SJSA1 (cell line): ENCODE measurements at regions not wholly inside any gene's neighbourhood (a gene's known extent, or its start where the extent isn't known, plus 50 kb on each side); places are given as distances from the start of the nearest gene placed in this dataset.

Experiments
- DNase-seq, 2 experiments: peaks; one replicate each; pipeline ENCODE4 v3.0.0-alpha.2; 2015 to 2020; ENCODE audit warnings: low spot score in 2 of 2, low read depth in 1 of 2
- H3K27ac ChIP-seq: fragments of 250-450 bp; sonication (Bioruptor Pico); 2 replicates; pipeline ENCODE4 v1.5.1; 2020; ENCODE audit warnings: mild to moderate bottlenecking, moderate library complexity
- H3K27me3 ChIP-seq: fragments of 250-450 bp; sonication (Bioruptor Pico); replicated peaks from 2 replicates; pipeline ENCODE4 v1.5.1; 2020; ENCODE audit warnings: mild to moderate bottlenecking, moderate library complexity
- H3K36me3 ChIP-seq: fragments of 250-450 bp; sonication (Bioruptor Pico); 2 replicates; pipeline ENCODE4 v1.5.1; 2020; ENCODE audit warnings: mild to moderate bottlenecking
- H3K4me1 ChIP-seq: fragments of 250-450 bp; sonication (Bioruptor Pico); replicated peaks from 2 replicates; pipeline ENCODE4 v1.6.1; 2021; ENCODE audit warnings: mild to moderate bottlenecking
- H3K4me3 ChIP-seq: fragments of 250-450 bp; sonication (Bioruptor Pico); 2 replicates; pipeline ENCODE4 v1.5.1; 2020; ENCODE audit warnings: mild to moderate bottlenecking
- H3K9me3 ChIP-seq: fragments of 250-450 bp; sonication (Bioruptor Pico); replicated peaks from 2 replicates; pipeline ENCODE4 v1.5.1; 2020; ENCODE audit warnings: mild to moderate bottlenecking

GRCh38 chr2:145064511-145064910 is 544.6 kb upstream of the ZEB2 start:
- no peak for DNase-seq
- Histone ChIP-seq H3K36me3 (no peaks in the 10 kb centered on the region), H3K27me3 (no peaks in the 10 kb centered on the region), H3K9me3 (no peaks in the 10 kb centered on the region), H3K4me3 (no peak overlapping the region), H3K4me1 (no peaks in the 10 kb centered on the region), H3K27ac (no peak overlapping the region)

GRCh38 chr2:145060876-145061275 is 541.0 kb upstream of the ZEB2 start:
- no peaks in the 10 kb centered on the region for H3K36me3 ChIP-seq
- H3K9me3 ChIP-seq = no peaks in the 10 kb centered on the region
- no peak for DNase-seq
- no peaks in the 10 kb centered on the region for H3K27me3 ChIP-seq
- no peak overlapping the region for H3K4me3 ChIP-seq
- no peak overlapping the region for H3K27ac ChIP-seq
- H3K4me1 ChIP-seq = no peaks in the 10 kb centered on the region

DNA sequence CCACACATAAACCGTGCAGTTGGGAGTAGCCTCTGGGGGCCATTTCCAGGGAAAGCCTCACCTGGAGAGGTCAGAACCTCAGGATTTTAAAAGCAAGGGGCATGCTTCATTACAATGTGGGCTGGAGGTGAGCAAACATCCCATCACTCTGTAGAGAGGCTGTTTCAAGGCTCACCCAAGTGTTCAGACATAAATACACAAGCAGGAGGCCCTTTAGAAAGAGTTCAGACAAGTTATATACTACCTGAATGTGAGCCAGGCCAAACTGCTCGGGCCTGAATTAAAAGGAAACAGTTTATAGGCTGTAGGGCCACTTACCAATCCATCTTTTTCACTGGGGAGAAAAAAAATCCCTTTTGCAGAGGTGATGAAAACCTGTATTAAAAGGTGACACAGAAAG is 540.0 kb upstream of the ZEB2 start:
- H3K27ac ChIP-seq = no peak overlapping the region
- no peaks in the 10 kb centered on the region for H3K27me3 ChIP-seq
- DNase-seq = no peak
- no peaks in the 10 kb centered on the region for H3K9me3 ChIP-seq
- no peak overlapping the region for H3K4me3 ChIP-seq
- no peaks in the 10 kb centered on the region for H3K36me3 ChIP-seq
- H3K4me1 ChIP-seq = no peaks in the 10 kb centered on the region

DNA sequence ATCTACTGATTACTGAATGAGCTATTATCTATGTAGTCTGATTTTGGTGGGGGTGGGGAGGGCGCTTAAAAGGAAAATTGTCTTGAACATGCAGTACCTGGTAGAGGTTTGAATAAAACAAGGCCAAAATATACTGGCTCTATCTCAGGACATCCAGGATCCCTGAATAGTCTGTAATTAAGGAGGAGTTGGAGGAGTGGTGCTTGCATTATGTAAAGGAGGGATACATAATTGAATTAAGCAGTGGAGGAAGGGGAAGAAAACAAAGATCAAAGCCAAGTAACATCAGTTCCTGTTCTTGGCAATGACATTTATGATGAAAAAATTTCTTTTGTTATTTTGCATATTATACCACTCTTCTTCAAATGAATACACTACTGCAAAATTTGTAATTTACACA is 539.4 kb upstream of the ZEB2 start:
- Histone ChIP-seq H3K36me3 (no peaks in the 10 kb centered on the region), H3K4me3 (no peak overlapping the region), H3K27ac (no peak overlapping the region), H3K9me3 (no peaks in the 10 kb centered on the region), H3K4me1 (no peaks in the 10 kb centered on the region), H3K27me3 (no peaks in the 10 kb centered on the region)
- no peak for DNase-seq

DNA sequence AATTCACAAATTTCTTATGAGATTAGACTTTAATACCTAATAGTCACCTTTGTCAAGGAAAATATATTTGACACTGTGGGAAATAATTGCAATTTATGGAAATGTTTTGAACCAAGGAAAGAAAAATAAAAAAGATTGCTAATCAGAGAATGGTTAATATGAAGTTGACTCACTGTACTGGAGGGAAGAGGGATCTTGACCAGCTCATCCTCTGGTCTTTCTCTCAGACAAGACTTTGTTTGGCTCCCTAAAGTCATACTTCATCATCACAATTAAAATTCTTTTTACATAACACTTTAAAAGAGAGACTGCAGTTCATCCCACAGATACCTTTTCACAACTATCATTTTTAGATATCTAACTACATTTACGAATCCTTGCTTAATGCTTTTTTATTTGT is 538.5 kb upstream of the ZEB2 start:
- Histone ChIP-seq H3K27me3 (no peaks in the 10 kb centered on the region), H3K4me3 (no peak overlapping the region), H3K9me3 (no peaks in the 10 kb centered on the region), H3K4me1 (no peaks in the 10 kb centered on the region), H3K36me3 (no peaks in the 10 kb centered on the region), H3K27ac (no peak overlapping the region)
- no peak for DNase-seq

- H3K9me3 ChIP-seq = no peaks in the 10 kb centered on the region
- no peaks in the 10 kb centered on the region for H3K4me1 ChIP-seq
- H3K4me3 ChIP-seq = no peak overlapping the region
- DNase-seq = no peak
- H3K27me3 ChIP-seq = no peaks in the 10 kb centered on the region
- no peaks in the 10 kb centered on the region for H3K36me3 ChIP-seq
- H3K27ac ChIP-seq = no peak overlapping the region
Observed at GRCh38 chr2:145055651-145056050, 535.7 kb upstream of the ZEB2 start.

DNA sequence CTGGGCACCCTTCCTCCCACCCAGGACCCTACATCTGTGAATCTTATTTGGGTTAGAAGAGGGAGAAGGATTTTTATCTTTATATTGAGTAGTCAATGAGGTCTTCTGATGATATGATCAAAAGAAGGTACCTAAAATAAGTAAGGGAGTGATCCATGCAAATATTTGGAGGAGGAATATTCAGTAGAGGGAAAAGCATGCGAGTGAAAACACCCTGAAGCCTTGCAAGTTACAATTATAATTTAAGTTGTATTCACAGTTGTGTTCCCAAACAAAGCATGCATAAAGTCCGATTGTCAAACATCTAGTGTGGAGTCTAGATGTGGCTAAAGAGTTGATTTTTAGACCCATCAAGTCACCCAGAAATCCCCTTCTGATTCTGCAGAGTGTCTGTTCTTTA is 530.2 kb upstream of the ZEB2 start:
- Histone ChIP-seq H3K9me3 (no peaks in the 10 kb centered on the region), H3K27ac (no peak overlapping the region), H3K36me3 (no peaks in the 10 kb centered on the region), H3K4me1 (no peaks in the 10 kb centered on the region), H3K4me3 (no peak overlapping the region), H3K27me3 (no peaks in the 10 kb centered on the region)
- DNase-seq = no peak

GRCh38 chr2:145049475-145049874 is 529.6 kb upstream of the ZEB2 start:
- no peak for DNase-seq
- H3K27ac ChIP-seq = no peak overlapping the region

GRCh38 chr2:145047554-145047953 is 527.6 kb upstream of the ZEB2 start:
- Histone ChIP-seq H3K36me3 (no peaks in the 10 kb centered on the region), H3K9me3 (no peaks in the 10 kb centered on the region), H3K4me1 (no peaks in the 10 kb centered on the region), H3K27me3 (no peaks in the 10 kb centered on the region), H3K27ac (no peak overlapping the region), H3K4me3 (no peak overlapping the region)
- no peak for DNase-seq

More at GRCh38 chr2:145049475-145049874, 529.6 kb upstream of the ZEB2 start:
- no peaks in the 10 kb centered on the region for H3K27me3 ChIP-seq
- no peaks in the 10 kb centered on the region for H3K4me1 ChIP-seq
- no peaks in the 10 kb centered on the region for H3K9me3 ChIP-seq
- no peak overlapping the region for H3K4me3 ChIP-seq
- H3K36me3 ChIP-seq = no peaks in the 10 kb centered on the region

DNA sequence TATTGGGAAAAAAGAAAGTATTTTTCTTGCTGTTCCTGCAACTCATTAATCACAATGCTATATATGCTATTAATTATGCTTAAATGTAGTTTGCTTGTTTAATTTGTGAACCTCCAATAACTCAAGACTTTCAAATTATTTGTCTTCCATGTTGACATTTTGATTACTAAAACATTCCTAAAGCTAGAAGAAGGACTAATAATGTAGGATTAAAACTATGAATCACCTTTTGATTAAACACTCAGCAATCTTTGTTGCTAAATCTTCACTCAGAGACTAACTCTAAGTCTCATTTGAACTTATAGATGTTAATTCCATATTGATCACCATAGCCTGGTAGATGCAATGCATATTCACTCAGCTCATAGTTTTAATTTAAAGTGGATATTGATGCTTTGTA is 524.6 kb upstream of the ZEB2 start:
- Histone ChIP-seq H3K27ac (no peak overlapping the region), H3K4me1 (no peaks in the 10 kb centered on the region)

GRCh38 chr2:145043399-145043834 is 523.5 kb upstream of the ZEB2 start:
- Histone ChIP-seq H3K36me3 (no peaks in the 10 kb centered on the region), H3K9me3 (no peaks in the 10 kb centered on the region), H3K27me3 (no peaks in the 10 kb centered on the region), H3K4me3 (no peak overlapping the region), H3K4me1 (no peaks in the 10 kb centered on the region), H3K27ac (no peak overlapping the region)
- DNase-seq = no peak

More for the DNA sequence above, 524.6 kb upstream of the ZEB2 start:
- Histone ChIP-seq H3K4me3 (no peak overlapping the region), H3K27me3 (no peaks in the 10 kb centered on the region), H3K9me3 (no peaks in the 10 kb centered on the region), H3K36me3 (no peaks in the 10 kb centered on the region)
- no peak for DNase-seq

GRCh38 chr2:145041706-145042105 is 521.8 kb upstream of the ZEB2 start:
- no peak overlapping the region for H3K4me3 ChIP-seq
- H3K9me3 ChIP-seq = no peaks in the 10 kb centered on the region
- DNase-seq = no peak
- no peaks in the 10 kb centered on the region for H3K4me1 ChIP-seq
- no peaks in the 10 kb centered on the region for H3K36me3 ChIP-seq
- no peaks in the 10 kb centered on the region for H3K27me3 ChIP-seq
- H3K27ac ChIP-seq = no peak overlapping the region

DNA sequence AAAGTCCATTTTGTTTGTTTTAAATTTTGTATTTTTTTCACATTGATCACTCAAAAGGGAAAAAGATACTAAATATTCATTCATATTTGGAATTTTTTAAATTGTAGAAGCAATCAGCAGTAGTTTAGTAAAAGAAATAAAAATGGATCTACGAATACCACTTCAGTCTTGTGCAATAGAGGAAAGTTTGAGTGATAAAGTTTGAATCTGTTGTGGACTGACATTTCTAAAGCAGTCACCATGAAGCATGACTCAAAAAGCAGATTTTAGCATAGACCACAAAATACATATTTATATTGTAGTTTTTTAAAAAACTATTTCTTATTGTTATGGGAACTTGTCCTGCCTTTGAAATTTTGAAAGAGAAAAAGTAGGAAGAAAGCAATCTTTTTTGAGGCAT is 520.5 kb upstream of the ZEB2 start:
- Histone ChIP-seq H3K4me1 (no peaks in the 10 kb centered on the region), H3K4me3 (no peak overlapping the region), H3K27me3 (no peaks in the 10 kb centered on the region), H3K36me3 (no peaks in the 10 kb centered on the region), H3K27ac (no peak overlapping the region), H3K9me3 (no peaks in the 10 kb centered on the region)
- no peak for DNase-seq

- no peaks in the 10 kb centered on the region for H3K27me3 ChIP-seq
- no peaks in the 10 kb centered on the region for H3K36me3 ChIP-seq
- no peak for DNase-seq
- H3K4me3 ChIP-seq = no peak overlapping the region
- no peaks in the 10 kb centered on the region for H3K9me3 ChIP-seq
- H3K27ac ChIP-seq = no peak overlapping the region
- no peaks in the 10 kb centered on the region for H3K4me1 ChIP-seq
Observed at GRCh38 chr2:145038041-145038525, 518.2 kb upstream of the ZEB2 start.

GRCh38 chr2:145036421-145037011 is 516.6 kb upstream of the ZEB2 start:
- H3K9me3 ChIP-seq = no peaks in the 10 kb centered on the region
- no peak for DNase-seq
- H3K4me1 ChIP-seq = no peaks in the 10 kb centered on the region
- H3K4me3 ChIP-seq = no peak overlapping the region
- H3K27ac ChIP-seq = no peak overlapping the region
- H3K27me3 ChIP-seq = no peaks in the 10 kb centered on the region
- H3K36me3 ChIP-seq = no peaks in the 10 kb centered on the region
